HG02588 (cell line): ENCODE measurements at regions not wholly inside any gene's neighbourhood (a gene's known extent, or its start where the extent isn't known, plus 50 kb on each side); places are given as distances from the start of the nearest gene placed in this dataset.
"Not testable (repeated sequence)": the region's sequence is repeated elsewhere in the genome, so short reads cannot be mapped to it uniquely, and the experiment has no call there.

Experiments used
- ATAC-seq: cut with Tn5 transposase; IDR thresholded peaks from one replicate; pipeline ENCODE4 v1.9.1; 2021; ENCODE audit warnings: mild to moderate bottlenecking, moderate library complexity; ENCODE audit not compliant: unreplicated experiment

DNA sequence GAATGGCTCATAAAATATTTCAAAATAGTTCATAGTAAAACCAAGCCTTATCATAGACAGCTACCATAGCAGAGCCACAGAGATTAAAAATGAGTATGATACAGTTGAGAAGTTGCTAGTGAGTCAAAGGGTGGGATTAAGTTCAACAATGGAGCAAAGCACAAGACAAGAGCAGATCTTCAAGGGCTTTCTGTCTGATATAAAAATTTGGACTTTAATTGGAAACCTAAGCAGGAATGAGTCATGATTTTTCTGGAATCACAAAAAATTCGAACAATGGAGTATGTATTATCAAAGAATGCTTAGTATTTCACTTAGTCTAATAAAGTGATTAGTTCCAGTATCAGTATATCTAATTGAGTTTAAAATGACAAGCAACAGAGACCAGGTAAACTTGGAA is 487.3 kb upstream of the NETO1 start:
- ATAC-seq, result no peak

DNA sequence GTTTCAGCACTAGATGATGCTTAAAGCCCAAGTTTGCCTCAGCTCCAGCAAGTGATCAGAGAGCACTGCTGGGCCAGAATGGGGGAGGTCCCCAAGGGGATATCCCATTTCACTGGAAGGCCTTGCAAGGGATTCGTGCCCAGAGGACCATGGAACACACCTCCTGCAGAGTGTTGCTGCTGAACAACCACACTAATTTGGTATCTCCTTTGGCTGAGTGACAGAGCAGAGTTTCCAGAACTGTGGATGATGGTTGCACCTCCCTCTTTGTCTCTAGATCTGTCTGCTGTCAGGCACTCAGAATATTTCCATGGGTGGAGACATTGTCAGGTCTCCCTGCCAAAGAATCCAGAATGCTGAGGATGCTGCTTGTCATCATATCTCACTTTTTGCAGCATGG is 484.8 kb upstream of the NETO1 start:
- no peak for ATAC-seq

DNA sequence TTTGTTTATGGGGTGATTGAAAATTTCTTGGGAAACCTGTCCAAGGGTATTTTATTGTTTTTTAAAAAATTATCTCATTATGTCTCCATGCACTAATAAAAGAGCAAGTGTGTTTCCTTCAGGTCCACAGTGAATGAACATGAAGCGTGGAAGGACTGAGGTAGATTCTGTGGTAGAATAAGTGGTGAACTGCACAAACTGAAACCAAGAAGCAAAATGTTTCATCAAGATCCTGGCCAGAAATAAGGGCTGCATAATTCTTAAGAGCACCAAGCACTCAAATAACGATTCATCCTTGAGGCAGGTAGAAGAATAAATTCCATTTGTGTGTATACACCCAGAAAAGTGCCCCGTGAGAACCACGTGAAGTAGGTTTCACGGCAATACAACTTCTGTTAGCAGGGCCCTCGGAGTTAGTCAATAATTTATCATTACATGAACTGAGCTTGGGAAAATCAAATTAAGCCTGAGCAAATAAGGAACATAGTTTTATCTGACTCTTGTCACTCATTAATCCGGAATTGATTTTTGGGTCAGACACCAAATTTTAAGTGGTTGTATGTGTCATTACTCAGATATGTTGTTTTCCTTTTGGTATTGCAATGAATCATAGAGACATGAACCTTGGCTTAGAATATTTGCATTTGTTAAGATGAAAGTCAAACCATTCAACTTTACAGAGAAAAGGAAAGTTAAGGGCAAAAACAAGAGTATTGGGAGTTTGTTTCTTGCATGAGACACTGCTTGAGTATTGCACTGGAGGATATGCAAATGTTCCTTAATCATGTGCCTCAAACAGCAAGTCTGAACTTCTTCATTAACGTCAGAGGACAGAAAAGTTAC is 472.6 kb upstream of the NETO1 start:
- no peak for ATAC-seq

DNA sequence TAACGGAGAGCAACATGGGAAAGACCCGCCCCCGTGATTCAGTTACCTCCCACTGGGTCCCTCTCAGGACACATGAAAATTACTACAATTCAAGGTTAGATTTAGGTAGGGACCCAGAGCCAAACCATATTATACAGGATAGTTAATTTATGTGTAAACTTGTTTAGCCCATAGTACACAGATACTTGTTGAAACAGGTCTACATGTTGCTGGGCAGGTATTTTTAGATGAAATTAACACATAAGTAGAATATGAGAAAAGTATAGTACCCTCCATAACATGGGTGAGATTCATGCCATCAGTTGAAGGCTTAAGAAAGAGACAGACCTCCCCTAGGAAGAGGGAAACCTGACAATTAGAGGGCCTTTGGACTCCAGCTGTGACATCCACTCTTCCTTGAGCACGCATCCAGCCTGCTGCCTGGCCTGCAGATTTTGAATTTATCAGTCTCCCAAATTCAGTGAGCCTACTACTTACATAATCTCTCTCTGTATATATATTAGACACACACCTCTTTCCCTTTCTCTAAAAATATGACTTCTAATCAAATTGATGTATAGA is 463.5 kb upstream of the NETO1 start:
- ATAC-seq, result no peak

DNA sequence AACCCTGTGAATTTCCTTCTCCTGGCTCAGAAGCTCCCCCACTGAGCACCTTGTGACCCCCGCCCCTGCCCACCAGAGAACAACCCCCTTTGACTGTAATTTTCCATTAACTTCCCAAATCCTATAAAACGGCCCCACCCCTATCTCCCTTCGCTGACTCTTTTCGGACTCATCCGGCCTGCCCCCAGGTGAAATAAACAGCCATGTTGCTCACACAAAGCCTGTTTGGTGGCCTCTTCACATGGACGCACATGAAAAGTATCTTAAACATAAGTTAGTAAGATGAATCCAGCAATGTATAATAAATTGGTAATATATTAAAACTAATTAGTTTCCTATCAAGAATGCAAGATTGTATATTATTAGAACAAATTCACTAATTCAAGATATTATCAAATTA is 462.3 kb upstream of the NETO1 start:
- not testable (repeated sequence) for ATAC-seq

DNA sequence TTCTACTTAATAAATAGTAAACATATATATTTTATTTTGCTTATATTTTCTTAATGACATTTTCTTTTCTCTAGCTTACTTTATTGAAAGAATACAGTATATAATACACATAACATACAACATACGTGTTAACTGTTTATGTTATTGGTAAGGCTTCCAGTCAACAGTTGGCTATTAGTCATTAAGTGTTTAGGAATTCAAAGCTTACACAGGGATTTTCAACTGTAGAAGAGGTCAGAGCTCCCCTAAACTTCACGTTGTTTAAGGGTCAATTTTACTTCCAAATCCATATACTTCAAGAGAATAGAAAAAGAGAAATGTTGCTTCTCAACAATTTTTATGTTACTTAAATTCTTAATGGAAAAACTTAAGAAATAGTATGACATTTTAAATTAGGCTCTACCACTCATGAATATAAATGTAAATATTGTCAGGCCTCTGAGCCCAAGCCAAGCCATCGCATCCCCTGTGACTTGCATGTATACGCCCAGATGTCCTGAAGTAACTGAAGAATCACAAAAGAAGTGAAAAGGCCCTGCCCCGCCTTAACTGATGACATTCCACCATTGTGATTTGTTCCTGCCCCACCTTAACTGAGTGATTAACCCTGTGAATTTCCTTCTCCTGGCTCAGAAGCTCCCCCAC is 456.5 kb upstream of the NETO1 start:
- not testable (repeated sequence) for ATAC-seq

- no peak for ATAC-seq
Observed at GRCh38 chr18:73318739-73319479, 451.1 kb upstream of the NETO1 start.

GRCh38 chr18:73316513-73316912 is 448.7 kb upstream of the NETO1 start:
- no peak for ATAC-seq

GRCh38 chr18:73315381-73315780 is 447.6 kb upstream of the NETO1 start:
- ATAC-seq, result no peak

DNA sequence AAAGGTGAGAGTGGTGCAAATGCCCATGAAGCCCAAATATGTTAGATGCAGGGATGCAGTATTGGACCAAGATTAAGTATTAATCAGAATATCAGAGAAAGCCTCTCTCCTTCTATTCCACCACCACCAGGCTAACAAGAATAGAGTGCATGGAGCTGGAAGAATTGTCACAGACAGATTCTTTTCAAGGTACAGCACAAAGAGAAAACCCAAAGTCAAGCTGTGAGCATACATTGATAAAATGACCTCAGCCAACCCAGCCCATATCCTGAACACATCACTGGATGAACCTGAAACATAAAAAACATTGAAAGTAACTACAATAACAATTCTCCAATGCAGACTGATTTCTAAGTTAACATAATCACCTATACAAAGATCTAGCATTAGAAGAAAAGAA is 445.7 kb upstream of the NETO1 start:
- ATAC-seq, result no peak

- no peak for ATAC-seq
Observed at GRCh38 chr18:73296686-73297085, 428.9 kb upstream of the NETO1 start.

DNA sequence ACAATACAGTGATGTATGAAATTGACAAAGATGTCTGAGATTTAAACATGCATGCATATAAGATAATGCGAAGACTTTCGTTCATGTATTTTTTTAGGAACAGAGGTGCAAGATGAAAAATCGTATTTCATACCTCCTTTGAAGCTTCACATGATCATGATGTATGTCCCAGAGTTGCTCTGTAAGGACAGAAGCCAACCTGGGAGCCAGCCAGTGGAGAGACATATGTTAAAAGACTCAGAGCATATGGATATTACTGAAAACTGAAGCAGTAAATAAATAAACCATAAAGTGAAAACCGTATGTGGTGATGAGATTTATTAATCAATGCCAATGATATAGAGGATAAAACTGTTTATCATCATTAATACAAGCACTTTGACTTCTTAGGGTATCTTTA is 424.4 kb upstream of the NETO1 start:
- ATAC-seq, result no peak

GRCh38 chr18:73288813-73289212 is 421.0 kb upstream of the NETO1 start:
- ATAC-seq, result no peak

DNA sequence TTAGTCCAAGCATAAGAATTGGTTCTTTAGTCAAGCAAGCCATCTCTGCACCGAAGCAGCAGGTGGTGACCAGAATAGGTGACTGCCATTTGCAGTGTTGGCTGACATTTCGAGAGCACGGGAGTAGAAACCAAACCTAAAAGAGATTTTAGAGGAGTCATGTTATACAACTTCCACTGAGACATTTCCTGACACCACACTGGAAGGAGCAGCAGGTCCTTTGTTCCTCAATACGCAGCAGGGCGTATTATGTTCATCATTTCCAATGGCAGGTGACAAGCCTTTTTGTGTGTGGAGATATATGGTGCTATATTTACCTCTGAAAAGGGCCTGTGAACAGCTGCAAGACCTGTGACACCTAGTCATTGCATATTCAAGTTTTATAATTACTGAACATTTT is 418.8 kb upstream of the NETO1 start:
- ATAC-seq, result no peak

DNA sequence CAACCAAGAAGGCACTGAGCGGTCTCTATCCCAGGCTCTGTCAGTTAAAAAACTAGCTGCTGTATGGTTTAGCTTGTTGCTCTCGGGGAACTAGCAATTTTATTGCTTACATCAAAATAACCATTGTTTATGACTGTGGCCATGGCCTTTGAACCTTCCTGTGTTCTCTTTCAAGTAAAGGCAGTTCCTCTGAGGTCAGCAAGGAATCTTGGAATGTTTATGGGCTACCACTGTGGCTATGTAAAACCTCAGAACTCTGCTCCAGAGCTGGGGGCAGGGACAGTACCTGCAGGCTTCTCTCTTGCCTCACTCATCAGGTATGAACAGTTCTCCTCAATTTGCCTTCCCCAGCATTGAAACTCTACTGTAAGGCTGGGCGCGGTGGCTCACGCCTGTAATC is 416.0 kb upstream of the NETO1 start:
- no peak for ATAC-seq

DNA sequence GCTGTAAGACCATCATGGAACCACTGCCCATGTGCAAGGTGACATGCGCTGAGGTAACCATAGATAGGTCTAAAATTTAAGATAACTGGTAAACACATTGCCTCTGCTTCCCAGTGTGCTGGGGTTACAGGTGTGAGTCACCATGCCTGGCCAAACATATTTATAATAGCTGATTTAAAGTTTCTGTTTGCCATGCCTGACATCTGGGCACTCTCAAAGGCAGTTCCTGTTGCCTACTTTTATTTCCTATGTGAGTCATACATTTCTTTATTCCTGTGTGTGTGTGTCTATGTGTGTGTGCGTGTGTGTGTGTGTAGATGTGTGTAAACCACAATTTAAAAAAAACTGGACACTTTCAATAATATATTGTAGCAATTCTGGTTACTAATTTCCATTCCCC is 415.2 kb upstream of the NETO1 start:
- ATAC-seq, result no peak

DNA sequence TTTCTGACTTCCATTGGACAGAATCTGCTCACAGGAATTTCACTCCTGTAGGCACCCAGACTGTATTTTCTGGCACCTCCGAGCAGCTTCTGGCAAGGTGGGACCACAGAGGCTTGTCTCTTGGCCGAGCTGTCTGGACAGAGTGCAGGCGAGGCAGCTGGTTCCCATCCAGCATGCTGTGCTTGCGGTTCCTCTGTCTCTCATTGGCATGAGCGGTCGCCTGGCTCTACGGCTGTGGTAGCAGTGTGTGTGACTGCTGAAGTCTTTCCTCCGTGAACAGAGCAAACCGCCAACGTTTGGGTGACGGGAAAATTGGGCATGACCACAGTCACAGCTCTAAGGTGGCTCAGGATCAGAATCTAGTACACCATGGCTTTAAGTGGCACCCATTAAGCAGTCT is 411.7 kb upstream of the NETO1 start:
- no peak for ATAC-seq

DNA sequence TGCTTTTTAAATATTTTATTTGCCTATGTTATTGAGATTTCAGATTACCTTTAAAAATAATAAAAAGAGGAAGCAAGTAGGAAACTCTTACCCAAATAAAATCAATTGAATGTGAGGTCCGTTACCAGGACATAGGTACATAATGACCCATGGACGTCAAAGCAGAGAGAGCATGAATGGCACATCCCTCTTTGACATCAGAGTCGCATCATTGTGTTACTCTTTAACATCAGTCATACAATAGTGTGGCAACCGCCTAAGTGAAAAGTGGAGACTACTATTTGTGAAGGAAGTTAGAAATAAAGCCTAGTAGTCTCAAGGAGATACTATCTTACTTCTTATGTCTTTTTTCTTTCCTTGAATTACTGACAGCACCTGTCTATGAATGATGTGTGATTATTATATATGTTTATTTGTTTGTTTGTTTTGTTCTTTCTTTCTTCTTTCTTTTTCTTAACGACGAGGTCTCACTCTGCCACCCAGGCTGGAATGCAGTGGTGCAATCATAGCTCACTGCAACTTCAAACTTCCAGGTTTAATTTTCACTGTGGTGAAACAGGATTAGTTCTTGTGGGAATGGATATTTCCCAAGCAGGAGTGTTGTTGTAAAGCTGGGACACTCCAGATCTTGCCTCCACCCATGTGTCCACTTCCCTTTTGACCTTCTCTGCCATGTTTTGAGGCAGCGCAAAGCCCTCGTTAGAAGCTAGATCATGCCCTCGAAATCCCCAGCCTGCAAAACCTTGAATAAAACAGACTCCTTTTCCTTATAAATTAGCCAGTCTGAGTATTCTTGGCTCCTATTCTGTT is 407.2 kb upstream of the NETO1 start:
- ATAC-seq, result no peak

- ATAC-seq, result no peak
Observed at GRCh38 chr18:73270920-73271634, 403.3 kb upstream of the NETO1 start.

- no peak for ATAC-seq
Observed at GRCh38 chr18:73264562-73264921, 396.8 kb upstream of the NETO1 start.
